ENCODE measurements at regions not wholly inside any gene's neighbourhood (a gene's known extent, or its start where the extent isn't known, plus 50 kb on each side); places are given as distances from the start of the nearest gene placed in this dataset.

DNA sequence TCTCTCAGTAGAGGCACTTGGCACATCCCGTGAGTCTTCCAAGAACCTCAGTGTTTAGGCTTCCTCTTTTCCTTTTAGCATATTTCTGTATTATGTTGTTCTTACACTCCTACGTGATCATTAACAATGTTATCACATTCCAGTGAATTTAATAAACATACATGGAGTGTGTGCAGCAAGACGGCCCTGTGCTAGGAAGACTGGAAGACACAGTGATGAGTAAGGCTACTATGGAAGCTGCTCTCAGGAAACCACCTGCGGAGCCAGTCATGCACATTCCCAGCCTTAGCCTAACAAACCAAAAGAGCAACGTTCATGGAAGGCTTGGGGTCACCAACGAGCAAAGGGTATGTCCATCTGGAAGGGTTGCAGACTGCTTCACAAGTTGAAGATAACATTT, 103.4 kb downstream of the ETAA1 start:
- H4K20me1 ChIP-seq (replicated peaks; ENCODE audit: control insufficient read depth, extremely low read depth, insufficient read depth, low read length), result no peaks in the 10 kb centered on the region
- FAIRE-seq, result no peak
- ChIA-PET CTCF (no interaction called here), POLR2A (no interaction called here)
- no peaks in the 10 kb centered on the region for H3K9me3 ChIP-seq (replicated peaks; ENCODE audit: control insufficient read depth, insufficient read depth, low read length)
- no TSS peak for BruUV-seq (replicated peaks)
- no peak overlapping the region for H3K27ac ChIP-seq (ENCODE audit: insufficient read depth, low read depth, low read length)
- H3K4me2 ChIP-seq (ENCODE audit: insufficient read depth, low read length), result no peak overlapping the region
- H3K9ac ChIP-seq (replicated peaks; ENCODE audit: extremely low read depth, insufficient read depth, low read length), result no peak overlapping the region
- TF ChIP-seq, protein P1, sequence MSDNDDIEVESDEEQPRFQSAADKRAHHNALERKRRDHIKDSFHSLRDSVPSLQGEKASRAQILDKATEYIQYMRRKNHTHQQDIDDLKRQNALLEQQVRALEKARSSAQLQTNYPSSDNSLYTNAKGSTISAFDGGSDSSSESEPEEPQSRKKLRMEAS (IDR thresholded peaks at IDR 0.05; ENCODE audit: insufficient read depth, insufficient read length), result no peak
- no peak for TF ChIP-seq POLR2A (IDR thresholded peaks at IDR 0.05; ENCODE audit: low read depth, low read length)
- TF ChIP-seq FOS (IDR thresholded peaks at IDR 0.05; ENCODE audit: borderline replicate concordance, insufficient read depth, low read length), result no peak
- TF ChIP-seq JUN (IDR thresholded peaks at IDR 0.05; ENCODE audit: borderline replicate concordance, insufficient read depth, insufficient read length, low read depth), result no peak
- TF ChIP-seq MYC (IDR thresholded peaks at IDR 0.05; ENCODE audit: low read depth, low read length), result no peak
- TF ChIP-seq, protein P2, sequence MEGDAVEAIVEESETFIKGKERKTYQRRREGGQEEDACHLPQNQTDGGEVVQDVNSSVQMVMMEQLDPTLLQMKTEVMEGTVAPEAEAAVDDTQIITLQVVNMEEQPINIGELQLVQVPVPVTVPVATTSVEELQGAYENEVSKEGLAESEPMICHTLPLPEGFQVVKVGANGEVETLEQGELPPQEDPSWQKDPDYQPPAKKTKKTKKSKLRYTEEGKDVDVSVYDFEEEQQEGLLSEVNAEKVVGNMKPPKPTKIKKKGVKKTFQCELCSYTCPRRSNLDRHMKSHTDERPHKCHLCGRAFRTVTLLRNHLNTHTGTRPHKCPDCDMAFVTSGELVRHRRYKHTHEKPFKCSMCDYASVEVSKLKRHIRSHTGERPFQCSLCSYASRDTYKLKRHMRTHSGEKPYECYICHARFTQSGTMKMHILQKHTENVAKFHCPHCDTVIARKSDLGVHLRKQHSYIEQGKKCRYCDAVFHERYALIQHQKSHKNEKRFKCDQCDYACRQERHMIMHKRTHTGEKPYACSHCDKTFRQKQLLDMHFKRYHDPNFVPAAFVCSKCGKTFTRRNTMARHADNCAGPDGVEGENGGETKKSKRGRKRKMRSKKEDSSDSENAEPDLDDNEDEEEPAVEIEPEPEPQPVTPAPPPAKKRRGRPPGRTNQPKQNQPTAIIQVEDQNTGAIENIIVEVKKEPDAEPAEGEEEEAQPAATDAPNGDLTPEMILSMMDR (IDR thresholded peaks at IDR 0.05; ENCODE audit: extremely low read depth in 1 of 2, insufficient read depth in 1 of 2, low read depth in 1 of 2, low read length in 2 of 2), result no peak
- TF ChIP-seq POLR2AphosphoS5 (IDR thresholded peaks at IDR 0.05; ENCODE audit: insufficient read depth, low read depth, low read length), result no peak
- no peak for TF ChIP-seq EZH2 (IDR thresholded peaks at IDR 0.05; ENCODE audit: borderline replicate concordance, low read depth, low read length, severe bottlenecking)
- TF ChIP-seq GATA2 (IDR thresholded peaks at IDR 0.05; ENCODE audit: insufficient read depth, insufficient read length, low read depth, low read length), result no peak
- DNase-seq (ENCODE audit: low read depth, low spot score), result no peak
- no peak overlapping the region for H3K4me3 ChIP-seq (replicated peaks in 1 of 3; ENCODE audit: insufficient read depth in 1 of 3, low read depth in 1 of 3, low read length in 3 of 3)
- intact Hi-C loops (cut with micrococcal nuclease) (loop anchor here (5.0 kb wide), 1 partner anchor 103 kb away; the partner anchor contains the start of gene ETAA1), dilution Hi-C loops (cut with MboI; ENCODE audit: extremely low pct_ligation_motif_present, low sequenced_read_pairs) (no loop called here)
- no peaks in the 10 kb centered on the region for H3K79me2 ChIP-seq (ENCODE audit: control insufficient read depth, insufficient read depth, low read length)
- no peaks in the 10 kb centered on the region for H3K9me1 ChIP-seq (replicated peaks; ENCODE audit: control insufficient read depth, extremely low read depth, insufficient read depth, low read length)
- H3K36me3 ChIP-seq (ENCODE audit: control insufficient read depth in 2 of 2, extremely low read depth in 1 of 2, insufficient read depth in 2 of 2, low read length in 2 of 2), result no peaks in the 10 kb centered on the region
- H2AFZ ChIP-seq (ENCODE audit: low read depth, low read length), result no peak overlapping the region
- no peaks in the 10 kb centered on the region for H3K27me3 ChIP-seq (ENCODE audit: control insufficient read depth in 2 of 2, insufficient read depth in 2 of 2, low read length in 2 of 2)
- peaks cover 18% of the 10 kb centered on the region for H3K4me1 ChIP-seq (ENCODE audit: control insufficient read depth, extremely low read depth, insufficient read depth, low read length)
